HUES48 (cell line): ENCODE measurements at regions not wholly inside any gene's neighbourhood (a gene's known extent, or its start where the extent isn't known, plus 50 kb on each side); places are given as distances from the start of the nearest gene placed in this dataset.

ENCODE experiments used
- H3K27ac ChIP-seq: one replicate; pipeline ENCODE4 v1.7.0; 2013; ENCODE audit warnings: low read depth, low read length, inconsistent platforms
- H3K27me3 ChIP-seq: 2 replicates; pipeline ENCODE4 v1.6.1; 2013; ENCODE audit warnings: mild to moderate bottlenecking, low read length; ENCODE audit not compliant: control insufficient read depth, insufficient read depth
- H3K36me3 ChIP-seq: 2 replicates; pipeline ENCODE4 v1.6.1; 2013; ENCODE audit warnings: low read length; ENCODE audit not compliant: control insufficient read depth, insufficient read depth
- H3K4me1 ChIP-seq: 2 replicates; pipeline ENCODE4 v1.6.1; 2013; ENCODE audit warnings: mild to moderate bottlenecking, low read length; ENCODE audit not compliant: control insufficient read depth, insufficient read depth
- H3K4me3 ChIP-seq: 2 replicates; pipeline ENCODE4 v1.5.1; 2013; ENCODE audit warnings: mild to moderate bottlenecking, low read depth, low read length
- H3K9ac ChIP-seq: 2 replicates; pipeline ENCODE4 v1.6.1; 2013; ENCODE audit warnings: mild to moderate bottlenecking, low read depth, low read length, moderate library complexity
- H3K9me3 ChIP-seq: 2 replicates; pipeline ENCODE4 v1.6.1; 2013; ENCODE audit warnings: low read length; ENCODE audit not compliant: control insufficient read depth, insufficient read depth

DNA sequence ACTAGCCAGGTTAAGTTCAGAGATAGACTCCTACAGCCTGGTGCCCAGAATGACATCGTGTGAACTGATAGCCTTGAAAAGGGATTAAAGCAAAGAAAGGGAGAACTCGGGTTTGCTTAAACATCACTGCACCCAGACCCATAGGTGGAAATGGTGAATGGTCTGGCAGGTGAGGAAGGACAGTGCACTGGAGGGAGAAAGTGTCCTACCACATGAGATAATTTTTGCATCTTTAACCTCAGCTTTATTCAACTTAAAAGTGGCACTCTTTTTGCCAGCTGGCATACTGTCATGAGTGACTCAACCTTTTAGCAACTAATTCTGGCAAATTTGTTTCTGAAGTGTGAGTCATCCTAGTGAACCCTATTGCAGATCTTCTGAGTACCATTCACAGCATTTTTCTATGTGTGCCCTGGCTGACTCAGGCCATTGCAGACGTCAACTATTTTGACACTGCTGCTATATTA, 53.0 kb upstream of the DAPP1 start:
- H3K27me3 ChIP-seq: no peaks in the 10 kb centered on the region
- no peak overlapping the region for H3K9ac ChIP-seq
- no peaks in the 10 kb centered on the region for H3K36me3 ChIP-seq
- H3K9me3 ChIP-seq: no peaks in the 10 kb centered on the region; the same call in 1 of the 2 replicates
- no peaks in the 10 kb centered on the region for H3K4me1 ChIP-seq
- no peak overlapping the region for H3K27ac ChIP-seq
- H3K4me3 ChIP-seq: no peak overlapping the region

DNA sequence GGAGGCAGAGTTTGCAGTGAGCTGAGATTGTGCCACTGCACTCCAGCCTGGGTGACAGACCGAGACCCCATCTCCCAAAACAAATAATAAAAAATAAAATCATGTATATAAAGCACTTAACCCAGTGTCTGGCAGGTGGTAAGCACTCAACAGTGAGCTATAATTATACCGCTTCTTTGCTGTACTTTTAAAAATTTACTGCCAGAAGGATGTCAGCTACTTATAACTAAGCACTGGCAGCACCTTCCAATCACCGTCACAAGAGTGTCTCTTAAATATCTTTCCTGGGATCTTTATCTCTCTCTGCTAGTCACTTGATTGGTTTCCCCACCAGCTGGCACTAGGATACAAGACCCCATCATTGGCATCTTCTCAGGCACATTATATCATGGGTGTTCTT, 53.9 kb upstream of the DAPP1 start:
- H3K36me3 ChIP-seq: no peaks in the 10 kb centered on the region
- no peak overlapping the region for H3K27ac ChIP-seq
- no peaks in the 10 kb centered on the region; the same call in 1 of the 2 replicates for H3K9me3 ChIP-seq
- H3K4me1 ChIP-seq: no peaks in the 10 kb centered on the region
- H3K4me3 ChIP-seq: no peak overlapping the region
- H3K27me3 ChIP-seq: no peaks in the 10 kb centered on the region
- H3K9ac ChIP-seq: no peak overlapping the region

DNA sequence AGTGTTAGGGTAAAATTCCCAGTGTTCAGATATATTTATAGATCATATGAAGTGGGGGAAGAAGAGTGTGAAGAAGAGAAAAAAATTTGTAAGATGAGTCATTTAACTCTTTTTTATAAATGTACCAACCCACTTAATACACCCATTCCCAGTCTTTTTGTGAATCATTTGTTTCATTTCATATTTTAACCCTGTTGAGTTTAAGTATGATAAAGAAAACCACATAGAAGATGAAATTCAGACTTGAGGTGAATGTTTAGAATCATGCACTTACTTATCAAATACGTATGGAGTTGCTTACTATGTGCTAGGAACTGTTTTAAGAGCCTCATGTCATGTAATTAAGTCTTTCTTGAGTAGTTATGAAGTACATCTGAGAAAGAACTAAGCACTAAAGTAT, 56.6 kb upstream of the DAPP1 start:
- H3K4me3 ChIP-seq: no peak overlapping the region
- no peaks in the 10 kb centered on the region for H3K36me3 ChIP-seq

DNA sequence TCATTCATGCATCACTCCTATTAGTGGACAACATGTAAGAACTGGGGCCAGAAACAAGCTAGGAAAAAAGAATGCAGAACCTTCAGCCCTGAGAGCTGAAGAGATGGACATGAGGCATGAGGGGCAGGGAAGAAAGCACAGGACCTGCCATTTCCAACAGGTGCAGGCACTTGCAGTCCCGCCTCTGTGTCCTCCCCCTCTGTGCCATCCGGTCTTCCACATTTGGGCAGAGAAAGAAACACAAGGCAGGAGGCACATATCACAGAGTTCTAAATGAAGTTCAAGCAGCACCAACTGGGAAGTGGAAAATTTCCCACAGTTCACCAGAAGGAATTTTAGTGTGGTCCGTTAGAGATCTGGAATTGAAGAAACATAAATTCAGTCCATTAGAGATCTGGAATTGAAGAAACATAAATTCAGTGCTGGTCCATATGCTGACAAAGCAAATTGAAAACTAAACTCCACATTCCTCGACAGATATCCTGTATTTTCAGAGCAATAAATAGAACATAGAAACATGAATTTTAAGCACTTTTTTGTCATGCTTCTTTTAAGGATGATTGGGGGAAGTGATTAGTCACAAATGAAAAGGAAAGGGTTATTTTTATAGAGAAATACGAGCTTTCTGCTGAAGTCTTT, 57.2 kb upstream of the DAPP1 start:
- no peaks in the 10 kb centered on the region for H3K4me1 ChIP-seq
- no peak overlapping the region for H3K27ac ChIP-seq
- H3K27me3 ChIP-seq: no peaks in the 10 kb centered on the region
- no peak overlapping the region for H3K4me3 ChIP-seq
- no peaks in the 10 kb centered on the region for H3K36me3 ChIP-seq
- no peaks in the 10 kb centered on the region for H3K9me3 ChIP-seq
- no peak overlapping the region for H3K9ac ChIP-seq

More for the DNA sequence above, 56.6 kb upstream of the DAPP1 start:
- Histone ChIP-seq H3K9ac (no peak overlapping the region), H3K27ac (no peak overlapping the region), H3K9me3 (no peaks in the 10 kb centered on the region; the same call in 1 of the 2 replicates), H3K4me1 (no peaks in the 10 kb centered on the region), H3K27me3 (no peaks in the 10 kb centered on the region)

DNA sequence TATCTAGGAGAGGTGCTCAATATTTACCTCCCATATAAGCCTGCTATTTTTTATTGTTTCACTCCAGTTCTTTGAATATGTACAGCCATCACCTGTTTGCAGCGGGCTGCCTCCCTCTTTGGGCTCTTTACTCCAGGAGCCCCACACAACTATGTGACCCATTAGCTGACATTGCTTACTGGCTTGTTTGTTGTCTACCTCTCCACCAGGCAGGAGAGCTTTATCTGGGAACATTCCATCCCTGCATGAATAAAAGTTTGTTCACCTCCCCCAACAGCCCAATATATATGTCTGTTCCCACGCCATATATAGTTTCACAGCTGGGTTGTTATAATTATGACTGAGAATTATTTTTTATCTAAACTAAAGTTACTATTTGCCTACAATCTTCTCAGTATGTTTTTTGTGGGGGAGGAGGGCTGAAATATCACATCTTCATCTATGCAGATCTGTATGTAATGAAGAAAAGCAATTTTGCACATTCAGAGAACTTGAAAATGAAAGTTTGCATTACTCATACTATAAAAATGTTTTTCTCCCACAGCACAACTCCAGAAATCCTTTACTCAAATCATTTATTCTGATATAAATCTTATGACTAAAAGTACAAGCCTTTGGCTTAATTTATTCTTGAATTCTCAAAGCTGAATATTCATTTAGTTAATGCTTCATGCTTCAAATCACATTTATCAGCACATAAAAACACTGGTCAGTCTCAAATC, 61.2 kb upstream of the DAPP1 start:
- no peak overlapping the region for H3K9ac ChIP-seq
- H3K9me3 ChIP-seq: no peaks in the 10 kb centered on the region
- H3K36me3 ChIP-seq: no peaks in the 10 kb centered on the region
- H3K27ac ChIP-seq: no peak overlapping the region
- H3K4me3 ChIP-seq: no peak overlapping the region
- H3K27me3 ChIP-seq: no peaks in the 10 kb centered on the region
- H3K4me1 ChIP-seq: no peaks in the 10 kb centered on the region

DNA sequence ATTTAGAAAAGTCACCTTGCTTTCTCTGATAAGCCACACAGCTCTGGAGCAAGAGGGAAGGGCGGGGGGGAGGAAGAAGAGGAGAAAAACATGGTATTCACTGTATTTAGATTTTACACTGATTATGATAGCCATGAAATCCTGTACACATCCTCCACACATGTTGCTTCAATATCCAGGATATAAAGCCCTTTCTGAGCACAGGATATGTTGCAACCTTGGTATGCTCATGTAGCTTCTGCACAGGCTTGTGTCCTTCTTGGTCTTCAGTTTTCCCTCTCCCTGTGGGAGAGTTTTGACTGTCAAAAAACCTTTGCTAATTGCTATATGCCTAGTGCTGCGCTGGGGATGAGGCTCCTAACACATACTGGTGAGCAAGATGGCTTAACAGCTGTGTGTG, 61.9 kb upstream of the DAPP1 start:
- Histone ChIP-seq H3K27ac (no peak overlapping the region), H3K27me3 (no peaks in the 10 kb centered on the region), H3K9ac (no peak overlapping the region), H3K4me3 (no peak overlapping the region), H3K4me1 (no peaks in the 10 kb centered on the region), H3K36me3 (no peaks in the 10 kb centered on the region), H3K9me3 (no peaks in the 10 kb centered on the region)

DNA sequence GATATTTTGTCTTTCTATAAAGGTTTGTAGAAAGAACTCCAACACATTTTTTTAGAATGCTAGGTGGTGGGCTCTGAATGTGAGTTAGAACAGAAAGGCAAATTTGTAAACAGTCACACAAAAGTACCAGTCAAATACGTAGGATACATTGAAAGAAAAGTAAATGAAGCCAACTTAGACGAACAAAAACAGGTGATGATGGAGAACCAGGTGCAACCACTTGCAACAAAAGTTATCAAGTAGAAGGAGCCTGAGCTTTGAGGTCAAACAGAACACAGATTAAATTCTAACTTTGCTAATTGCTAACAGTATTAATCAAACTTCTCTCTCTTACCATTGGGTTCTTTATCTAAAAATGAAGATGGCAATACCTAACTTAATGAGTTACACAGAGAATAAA, 62.7 kb upstream of the DAPP1 start:
- H3K36me3 ChIP-seq: no peaks in the 10 kb centered on the region
- H3K4me3 ChIP-seq: no peak overlapping the region
- no peaks in the 10 kb centered on the region for H3K9me3 ChIP-seq
- H3K27me3 ChIP-seq: no peaks in the 10 kb centered on the region
- H3K27ac ChIP-seq: no peak overlapping the region
- no peaks in the 10 kb centered on the region for H3K4me1 ChIP-seq
- H3K9ac ChIP-seq: no peak overlapping the region

DNA sequence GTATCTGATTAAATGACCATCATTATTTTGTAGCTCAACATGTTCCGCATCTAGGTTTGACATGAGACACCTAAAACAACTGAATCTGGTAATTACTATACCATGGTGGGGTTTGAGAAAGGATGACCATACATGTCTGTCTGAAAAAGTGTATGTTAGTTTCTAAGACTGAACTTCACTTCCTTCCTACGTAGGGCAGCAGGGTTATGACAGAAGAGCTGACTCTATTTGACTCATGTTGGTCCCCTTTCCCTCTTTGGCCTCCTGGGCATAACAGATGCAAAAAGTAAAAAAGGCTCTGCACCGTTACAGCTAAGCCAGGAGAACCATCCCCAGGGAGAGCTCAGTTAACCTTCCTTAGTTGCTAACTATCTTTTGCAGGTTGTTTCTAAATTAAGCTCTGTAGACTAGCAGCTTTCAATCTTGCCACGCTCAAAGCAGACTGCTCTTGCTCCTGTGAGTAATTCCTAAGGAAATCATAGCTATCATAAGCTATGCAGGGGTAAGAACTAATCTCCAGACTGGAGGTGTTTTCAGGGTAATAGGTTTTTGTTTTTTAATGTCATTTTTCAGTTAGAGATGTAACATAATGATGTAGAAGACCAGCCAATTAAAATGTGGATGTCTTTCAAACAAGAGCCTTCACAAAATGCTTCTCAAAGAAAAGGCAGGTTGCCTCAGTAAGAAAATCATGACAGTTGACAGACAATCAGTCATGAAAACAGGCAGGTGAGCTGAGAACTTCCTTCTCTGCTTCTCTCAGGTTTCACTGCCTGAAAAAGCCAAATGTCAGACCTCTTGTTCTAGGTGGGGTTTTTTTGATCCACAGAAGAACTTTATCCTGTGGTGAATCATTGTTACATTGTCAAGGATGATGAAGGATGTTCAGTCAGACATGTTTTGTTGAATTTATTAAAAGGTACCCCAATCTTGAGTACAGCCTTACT, 66.9 kb upstream of the DAPP1 start:
- Histone ChIP-seq H3K36me3 (no peaks in the 10 kb centered on the region), H3K4me3 (no peak overlapping the region), H3K27ac (no peak overlapping the region), H3K4me1 (no peaks in the 10 kb centered on the region), H3K9ac (no peak overlapping the region), H3K27me3 (no peaks in the 10 kb centered on the region), H3K9me3 (no peaks in the 10 kb centered on the region)

DNA sequence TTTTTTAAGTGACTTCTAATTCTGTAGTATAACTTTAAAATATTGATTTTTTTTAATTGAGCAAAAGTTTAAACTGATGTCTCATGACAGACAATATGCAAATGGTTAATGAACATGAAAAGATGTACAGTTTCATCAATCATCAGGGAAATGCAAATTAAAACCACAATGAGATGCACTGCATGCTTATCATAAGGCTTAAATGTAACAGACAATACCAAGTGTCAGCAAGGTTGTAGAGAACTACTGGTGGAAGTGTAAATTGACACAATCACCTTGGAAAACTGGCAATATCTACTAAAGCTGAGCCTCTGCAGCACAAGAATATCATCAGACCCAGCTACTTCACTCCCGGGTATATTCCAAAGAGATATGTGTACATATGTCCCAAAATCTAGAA, 70.2 kb upstream of the DAPP1 start:
- Histone ChIP-seq H3K27ac (no peak overlapping the region), H3K9ac (no peak overlapping the region), H3K36me3 (no peaks in the 10 kb centered on the region)

DNA sequence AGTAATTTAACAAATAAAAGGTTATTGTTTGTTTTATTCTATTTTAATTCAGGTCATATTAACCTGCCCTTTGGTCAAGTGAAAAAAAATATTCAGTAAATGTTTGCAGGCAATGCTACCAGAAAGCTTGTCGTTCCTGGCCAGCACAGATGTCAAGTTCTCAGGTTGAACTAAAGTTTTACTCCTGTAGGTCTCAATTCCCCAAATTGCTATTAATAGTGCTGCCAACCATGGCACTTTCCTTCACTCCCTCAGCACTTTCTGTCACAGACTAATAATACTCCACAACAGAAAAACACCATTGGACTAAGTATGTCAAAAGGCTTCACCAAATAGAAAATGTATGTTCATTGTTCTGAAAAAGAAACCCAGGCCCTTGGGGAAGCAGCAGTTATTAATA, 79.2 kb upstream of the C4orf54 start:
- Histone ChIP-seq H3K4me3 (no peak overlapping the region), H3K27me3 (no peaks in the 10 kb centered on the region), H3K36me3 (no peaks in the 10 kb centered on the region), H3K9me3 (peaks cover 11% of the 10 kb centered on the region), H3K4me1 (no peaks in the 10 kb centered on the region), H3K9ac (no peak overlapping the region), H3K27ac (no peak overlapping the region)

More for the DNA sequence above, 70.2 kb upstream of the DAPP1 start:
- Histone ChIP-seq H3K4me3 (no peak overlapping the region), H3K4me1 (no peaks in the 10 kb centered on the region), H3K27me3 (no peaks in the 10 kb centered on the region), H3K9me3 (no peaks in the 10 kb centered on the region)
